ENCODE measurements at regions not wholly inside any gene's neighbourhood (a gene's known extent, or its start where the extent isn't known, plus 50 kb on each side); places are given as distances from the start of the nearest gene placed in this dataset.

DNA sequence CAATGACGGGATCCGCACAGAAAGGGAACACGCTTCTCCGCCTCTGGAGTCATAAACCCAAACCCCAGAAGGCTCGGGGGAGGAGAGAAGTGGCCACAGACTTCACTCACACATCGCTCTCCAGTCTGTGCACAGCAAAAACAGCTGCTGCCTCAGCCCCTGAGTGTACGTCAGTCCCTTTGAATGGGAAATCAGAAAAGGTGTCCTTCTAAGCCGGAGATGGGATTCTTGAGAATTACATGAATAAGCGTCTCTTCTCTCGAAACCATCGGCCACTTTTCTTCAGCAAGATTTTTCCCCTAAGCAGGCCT, 78.3 kb downstream of the PDCL3 start:
- no peak overlapping the region for H3K4me2 ChIP-seq (ENCODE audit: insufficient read depth, low read length)
- H3K9me3 ChIP-seq (replicated peaks; ENCODE audit: control insufficient read depth, insufficient read depth, low read length) = no peaks in the 10 kb centered on the region
- H3K27me3 ChIP-seq (ENCODE audit: control insufficient read depth in 2 of 2, insufficient read depth in 2 of 2, low read length in 2 of 2) = peaks cover 14% of the 10 kb centered on the region in 2 experiments
- H2AFZ ChIP-seq (ENCODE audit: low read depth, low read length) = no peak overlapping the region
- no peaks in the 10 kb centered on the region for H3K9me1 ChIP-seq (replicated peaks; ENCODE audit: control insufficient read depth, extremely low read depth, insufficient read depth, low read length)
- H3K79me2 ChIP-seq (ENCODE audit: control insufficient read depth, insufficient read depth, low read length) = no peaks in the 10 kb centered on the region
- H3K4me1 ChIP-seq (ENCODE audit: control insufficient read depth, extremely low read depth, insufficient read depth, low read length) = peaks cover 3% of the 10 kb centered on the region
- no TSS peak for BruUV-seq (replicated peaks)
- H3K9ac ChIP-seq (replicated peaks; ENCODE audit: extremely low read depth, insufficient read depth, low read length) = no peak overlapping the region
- intact Hi-C loops (cut with micrococcal nuclease) = no loop called here
- H4K20me1 ChIP-seq (replicated peaks; ENCODE audit: control insufficient read depth, extremely low read depth, insufficient read depth, low read length) = no peaks in the 10 kb centered on the region
- dilution Hi-C loops (cut with MboI; ENCODE audit: extremely low pct_ligation_motif_present, low sequenced_read_pairs) = no loop called here
- H3K36me3 ChIP-seq (ENCODE audit: control insufficient read depth in 2 of 2, extremely low read depth in 1 of 2, insufficient read depth in 2 of 2, low read length in 2 of 2) = no peaks in the 10 kb centered on the region
- CTCF ChIA-PET = interaction anchor here (1.1 to 1.3 kb wide), 2 partner anchors 9 to 35 kb away, joined by 3 read pairs; no protein-coding TSS in a partner anchor
- POLR2A ChIA-PET = no interaction called here
- DNase-seq (ENCODE audit: low read depth, low spot score) (no peak), FAIRE-seq (no peak)
- H3K27ac ChIP-seq (ENCODE audit: insufficient read depth, low read depth, low read length) = no peak overlapping the region
- TF ChIP-seq GATA2 (IDR thresholded peaks at IDR 0.05; ENCODE audit: insufficient read depth, insufficient read length, low read depth, low read length) (no peak), CTCF (IDR thresholded peaks at IDR 0.05; ENCODE audit: extremely low read depth in 1 of 2, insufficient read depth in 1 of 2, low read depth in 1 of 2, low read length in 2 of 2) (no peak), MYC (IDR thresholded peaks at IDR 0.05; ENCODE audit: low read depth, low read length) (no peak), POLR2AphosphoS5 (IDR thresholded peaks at IDR 0.05; ENCODE audit: insufficient read depth, low read depth, low read length) (no peak), EZH2 (IDR thresholded peaks at IDR 0.05; ENCODE audit: borderline replicate concordance, low read depth, low read length, severe bottlenecking) (no peak), JUN (IDR thresholded peaks at IDR 0.05; ENCODE audit: borderline replicate concordance, insufficient read depth, insufficient read length, low read depth) (no peak), MAX (IDR thresholded peaks at IDR 0.05; ENCODE audit: insufficient read depth, insufficient read length) (no peak), POLR2A (IDR thresholded peaks at IDR 0.05; ENCODE audit: low read depth, low read length) (no peak), FOS (IDR thresholded peaks at IDR 0.05; ENCODE audit: borderline replicate concordance, insufficient read depth, low read length) (no peak)
- no peak overlapping the region for H3K4me3 ChIP-seq (replicated peaks in 1 of 3; ENCODE audit: insufficient read depth in 1 of 3, low read depth in 1 of 3, low read length in 3 of 3)
